Cardiac muscle cell (in vitro differentiated cells and primary cell): ENCODE measurements at regions not wholly inside any gene's neighbourhood (a gene's known extent, or its start where the extent isn't known, plus 50 kb on each side); places are given as distances from the start of the nearest gene placed in this dataset.
A peak's percentile ranks its signal among the peaks of the same experiment; 100 is the strongest.

Experiments
- DNase-seq, 2 donors: peaks; one replicate each; pipeline versions ENCODE4 v3.0.0 to v3.0.0-alpha.2; 2010 to 2017; ENCODE audit warnings: low read depth in 1 of 2, low spot score in 1 of 2
- H3K27ac ChIP-seq: fragments of 200-600 bp; sonication (generic); 2 replicates; pipeline ENCODE4 v1.5.1; 2016
- H3K27me3 ChIP-seq: fragments of 200-600 bp; sonication (generic); 2 replicates; pipeline ENCODE4 v1.6.0; 2016; ENCODE audit warnings: control low read depth
- H3K36me3 ChIP-seq: fragments of 200-600 bp; sonication (generic); 2 replicates; pipeline ENCODE4 v1.5.1; 2016; ENCODE audit warnings: control low read depth
- H3K4me1 ChIP-seq: fragments of 200-600 bp; sonication (generic); 2 replicates; pipeline ENCODE4 v1.8.1; 2017; ENCODE audit warnings: low read depth, mild to moderate bottlenecking, mixed run types
- H3K4me3 ChIP-seq: fragments of 200-600 bp; sonication (generic); 2 replicates; pipeline ENCODE4 v1.5.1; 2016; ENCODE audit warnings: mild to moderate bottlenecking
- H3K9me3 ChIP-seq: fragments of 200-600 bp; sonication (generic); 2 replicates; pipeline ENCODE4 v1.5.1; 2017; ENCODE audit warnings: low read depth, mild to moderate bottlenecking, control low read depth
- CTCF ChIP-seq: IDR thresholded peaks from 2 replicates; pipeline ENCODE4 v1.5.1; 2012; ENCODE audit warnings: low read depth, mild to moderate bottlenecking, low read length

GRCh38 chr5:51995773-51996306 is 612.6 kb downstream of the ISL1 start:
- Histone ChIP-seq H3K4me3 (no peak overlapping the region), H3K36me3 (no peaks in the 10 kb centered on the region), H3K27me3 (no peaks in the 10 kb centered on the region), H3K9me3 (no peaks in the 10 kb centered on the region), H3K27ac (peak overlapping the region; percentile 8), H3K4me1 (peaks cover 13% of the 10 kb centered on the region)
- no peak for DNase-seq
- no peak for TF ChIP-seq CTCF

- H3K9me3 ChIP-seq = no peaks in the 10 kb centered on the region
- TF ChIP-seq CTCF = no peak
- H3K36me3 ChIP-seq = no peaks in the 10 kb centered on the region
- H3K27me3 ChIP-seq = no peaks in the 10 kb centered on the region
- H3K27ac ChIP-seq = peak overlapping the region; percentile 8
- H3K4me1 ChIP-seq = peaks cover 13% of the 10 kb centered on the region
- no peak overlapping the region for H3K4me3 ChIP-seq
- DNase-seq = peak in 1 of 2 donors; percentile 56
Measured at GRCh38 chr5:51996356-51996861, 613.2 kb downstream of the ISL1 start.

- no peak overlapping the region for H3K4me3 ChIP-seq
- no peaks in the 10 kb centered on the region for H3K9me3 ChIP-seq
- peaks cover 13% of the 10 kb centered on the region for H3K4me1 ChIP-seq
- H3K27ac ChIP-seq = no peak overlapping the region
- no peak for DNase-seq
- no peaks in the 10 kb centered on the region for H3K36me3 ChIP-seq
- no peaks in the 10 kb centered on the region for H3K27me3 ChIP-seq
- TF ChIP-seq CTCF = no peak
Measured at GRCh38 chr5:51997500-51997899, 614.3 kb downstream of the ISL1 start.

GRCh38 chr5:51997949-51998348 is 614.7 kb downstream of the ISL1 start:
- no peak for TF ChIP-seq CTCF

GRCh38 chr5:52007230-52007858 is 624.1 kb downstream of the ISL1 start:
- H3K4me1 ChIP-seq = no peaks in the 10 kb centered on the region
- no peak overlapping the region for H3K27ac ChIP-seq
- no peak overlapping the region for H3K4me3 ChIP-seq
- DNase-seq = peak; percentile 46 to 67
- no peaks in the 10 kb centered on the region for H3K27me3 ChIP-seq
- no peaks in the 10 kb centered on the region for H3K9me3 ChIP-seq
- TF ChIP-seq CTCF = peak; percentile 58
- no peaks in the 10 kb centered on the region for H3K36me3 ChIP-seq

More at GRCh38 chr5:51997949-51998348, 614.7 kb downstream of the ISL1 start:
- Histone ChIP-seq H3K9me3 (no peaks in the 10 kb centered on the region), H3K27me3 (no peaks in the 10 kb centered on the region), H3K4me1 (peaks cover 13% of the 10 kb centered on the region), H3K4me3 (no peak overlapping the region), H3K36me3 (no peaks in the 10 kb centered on the region), H3K27ac (no peak overlapping the region)
- no peak for DNase-seq
